SIG-M5 (cell line): ENCODE measurements at regions not wholly inside any gene's neighbourhood (a gene's known extent, or its start where the extent isn't known, plus 50 kb on each side); places are given as distances from the start of the nearest gene placed in this dataset.

Source experiments
- DNase-seq: peaks from one replicate; lab custom pipeline; 2025; lab: John Stamatoyannopoulos, UW

GRCh38 chr3:115525731-115526130 is 97.6 kb upstream of the GAP43 start:
- no peak for DNase-seq

- DNase-seq, result no peak
These were observed 90.1 kb upstream of the GAP43 start for GRCh38 chr3:115533218-115533617.

DNA sequence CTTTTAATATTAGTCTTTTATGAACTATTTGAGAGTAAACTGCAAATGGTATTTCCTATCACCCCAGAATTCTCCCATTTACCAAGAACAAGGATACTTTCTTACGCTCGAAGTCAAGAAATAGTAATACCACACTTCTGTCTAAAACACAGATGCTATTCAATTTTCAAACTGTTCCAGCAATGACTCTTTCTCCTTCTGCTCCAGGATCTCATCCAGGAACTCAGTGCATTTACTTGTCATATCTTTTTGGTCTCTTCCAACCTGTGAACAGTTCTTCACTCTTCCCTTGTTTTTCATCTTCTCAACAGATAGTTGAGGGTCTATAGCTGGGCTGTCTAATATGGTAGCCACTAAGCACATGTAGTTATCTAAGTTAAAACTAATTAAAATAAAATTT is 87.1 kb upstream of the GAP43 start:
- no peak for DNase-seq

- no peak for DNase-seq
These were observed 85.6 kb upstream of the GAP43 start for GRCh38 chr3:115537669-115538068.

DNA sequence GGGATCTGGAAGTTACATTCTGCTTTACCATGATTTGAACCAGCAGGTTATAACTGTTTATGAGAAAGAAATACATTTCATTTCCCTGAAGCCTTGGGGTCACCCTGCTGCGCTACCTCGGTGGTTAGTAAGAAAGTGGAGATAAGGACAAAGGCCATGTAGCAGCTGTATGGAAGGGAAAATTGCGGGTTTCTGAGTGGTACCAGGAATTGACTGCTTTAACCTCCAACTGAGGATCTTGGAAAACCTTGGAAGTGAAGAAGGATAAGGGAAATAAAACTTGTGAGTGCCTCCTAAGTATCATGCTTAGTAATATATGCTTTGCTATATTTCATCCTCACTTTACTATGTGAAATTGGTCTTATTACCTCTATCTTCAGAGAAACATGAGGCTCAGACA is 76.1 kb upstream of the GAP43 start:
- no peak for DNase-seq

GRCh38 chr3:115548611-115549010 is 74.7 kb upstream of the GAP43 start:
- no peak for DNase-seq

DNA sequence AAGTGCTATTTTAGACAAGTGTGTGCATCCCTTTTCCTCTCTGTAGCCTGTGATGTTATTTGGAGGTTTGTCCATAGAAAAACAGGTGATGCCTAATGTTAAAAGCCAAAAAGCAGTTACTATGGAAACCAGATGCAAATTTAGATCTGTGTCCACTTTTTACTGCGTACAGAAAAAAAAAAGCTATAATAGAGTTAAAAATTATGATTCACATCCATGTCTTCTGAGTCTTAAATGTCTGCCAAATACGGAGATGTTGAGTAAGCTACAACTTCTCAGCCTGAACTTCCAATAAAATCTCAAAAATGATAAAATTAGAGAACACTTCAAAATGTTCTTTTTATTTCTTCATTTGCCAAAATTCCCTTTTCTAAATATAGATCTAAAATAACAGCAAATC is 74.2 kb upstream of the GAP43 start:
- no peak for DNase-seq

- no peak for DNase-seq
These were observed 73.0 kb upstream of the GAP43 start for GRCh38 chr3:115550285-115550761.

GRCh38 chr3:115551016-115551415 is 72.3 kb upstream of the GAP43 start:
- no peak for DNase-seq

- no peak for DNase-seq
These were observed 71.3 kb upstream of the GAP43 start for GRCh38 chr3:115552007-115552406.

- no peak for DNase-seq
These were observed 69.4 kb upstream of the GAP43 start for GRCh38 chr3:115553796-115554486.

- DNase-seq, result no peak
These were observed 68.9 kb upstream of the GAP43 start for GRCh38 chr3:115554487-115554807.

GRCh38 chr3:115562636-115563267 is 60.6 kb upstream of the GAP43 start:
- DNase-seq, result no peak

DNA sequence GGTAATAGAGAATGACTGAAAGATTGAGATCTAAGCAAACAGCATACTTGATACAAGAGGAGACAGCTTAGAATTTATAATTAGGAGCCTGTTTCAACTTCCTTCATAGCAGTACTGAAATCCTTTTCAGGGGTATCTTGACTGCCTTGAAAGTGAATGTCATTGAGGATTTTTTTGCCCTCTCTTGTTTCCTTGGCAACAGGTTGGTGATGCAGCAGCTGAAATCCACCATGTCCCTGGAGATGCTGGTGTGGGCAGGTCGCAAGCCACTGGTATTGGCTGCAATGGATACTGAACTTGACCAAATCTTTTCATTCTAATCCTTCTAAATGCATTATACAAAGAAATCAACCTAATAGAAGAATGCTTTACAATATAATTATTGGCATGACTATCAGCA is 59.3 kb upstream of the GAP43 start:
- DNase-seq, result no peak

GRCh38 chr3:115571413-115571812 is 51.9 kb upstream of the GAP43 start:
- no peak for DNase-seq
